HG03103 (cell line): ENCODE measurements at regions not wholly inside any gene's neighbourhood (a gene's known extent, or its start where the extent isn't known, plus 50 kb on each side); places are given as distances from the start of the nearest gene placed in this dataset.
A peak's percentile ranks its signal among the peaks of the same experiment; 100 is the strongest.

Experiments used
- ATAC-seq: cut with Tn5 transposase; IDR thresholded peaks from one replicate; pipeline ENCODE4 v1.9.1; 2021; ENCODE audit warnings: low read depth; ENCODE audit not compliant: unreplicated experiment

- ATAC-seq: no peak
Measured at GRCh38 chr2:19527771-19528170, 169.3 kb upstream of the OSR1 start.

- no peak for ATAC-seq
Measured at GRCh38 chr2:19525313-19525712, 166.9 kb upstream of the OSR1 start.

DNA sequence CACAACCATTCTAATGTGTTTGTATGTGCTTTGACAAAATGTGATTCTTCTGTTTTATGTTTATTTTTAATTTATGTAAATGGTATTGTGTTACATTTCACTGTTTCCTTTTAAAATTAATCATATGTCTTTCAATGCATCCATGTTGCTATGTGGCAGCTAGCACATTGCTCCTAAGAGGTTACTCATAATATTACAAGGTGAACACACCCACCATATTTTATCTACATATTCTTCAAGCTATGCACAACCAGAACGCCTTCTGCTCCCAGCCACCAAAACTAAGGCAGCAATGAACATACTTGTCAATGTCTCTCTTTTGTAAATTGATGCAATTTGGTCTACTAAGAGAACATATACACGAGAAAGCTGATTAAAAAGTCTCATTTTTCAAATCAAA lies 160.6 kb upstream of the OSR1 start:
- ATAC-seq: no peak

GRCh38 chr2:19507137-19507536 lies 148.7 kb upstream of the OSR1 start:
- ATAC-seq: no peak

DNA sequence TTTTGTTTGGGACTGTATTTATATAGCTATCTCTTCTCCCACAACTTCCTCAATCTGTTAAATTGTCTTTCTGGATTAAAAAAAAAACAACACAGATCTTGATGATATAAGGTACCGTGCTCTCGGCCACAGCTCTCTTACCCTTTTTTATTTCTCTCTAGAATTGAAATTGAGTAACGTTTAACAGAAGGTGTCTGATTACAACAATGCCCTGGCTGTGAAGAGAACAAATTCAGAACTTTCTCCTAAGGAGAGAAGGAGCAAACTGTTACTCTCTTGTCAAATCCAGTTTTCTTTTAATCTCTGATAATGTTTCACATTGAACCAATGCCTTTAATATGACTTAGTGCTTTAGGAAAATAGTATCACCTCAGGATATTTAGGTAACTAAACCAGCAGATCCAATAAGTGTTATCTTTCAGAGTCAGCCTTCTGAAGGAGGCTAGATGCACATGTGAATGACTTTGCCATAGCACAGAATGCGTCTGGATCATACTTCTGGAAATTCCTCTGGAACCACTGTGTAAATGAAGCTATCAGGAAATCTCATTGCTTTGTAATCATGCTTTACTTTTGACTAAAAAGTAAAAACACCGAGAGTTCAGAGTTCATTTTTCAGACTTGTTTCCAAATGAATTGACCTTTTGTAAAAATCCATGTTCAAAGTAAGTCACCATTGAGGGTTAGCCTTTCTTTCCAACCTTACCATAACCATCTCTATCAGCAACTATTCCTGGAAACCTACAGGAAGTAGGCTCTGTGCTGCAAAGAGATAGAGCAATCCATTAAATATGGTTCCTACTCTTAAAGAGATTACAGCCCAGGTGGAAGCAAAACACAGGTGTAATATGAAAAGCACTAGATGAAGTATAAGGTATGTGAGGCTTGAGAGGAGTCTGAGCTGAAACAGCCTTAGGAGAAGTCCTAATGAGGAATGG lies 147.0 kb upstream of the OSR1 start:
- ATAC-seq: no peak

- ATAC-seq: no peak
Measured at GRCh38 chr2:19504400-19505198, 146.2 kb upstream of the OSR1 start.

GRCh38 chr2:19503915-19504314 lies 145.5 kb upstream of the OSR1 start:
- no peak for ATAC-seq

GRCh38 chr2:19503406-19503805 lies 145.0 kb upstream of the OSR1 start:
- no peak for ATAC-seq

DNA sequence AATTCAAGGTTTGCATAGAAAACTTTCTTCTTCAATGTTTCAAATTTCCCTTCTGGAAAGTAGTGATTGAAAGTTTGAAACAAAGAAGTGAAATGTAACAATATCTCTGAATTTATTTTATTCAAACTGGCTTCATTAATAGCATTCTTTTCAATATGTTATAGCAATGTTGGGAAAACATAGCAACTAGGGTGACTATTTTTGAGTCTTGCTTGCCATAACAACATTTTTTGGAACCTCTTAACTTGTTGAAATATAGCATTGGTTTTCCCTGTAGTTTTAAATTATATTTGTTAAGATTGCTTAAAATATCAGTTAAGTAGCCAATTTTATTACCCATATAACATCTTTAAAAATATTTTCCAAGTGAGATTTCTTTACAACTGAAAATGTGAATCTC lies 141.7 kb upstream of the OSR1 start:
- ATAC-seq: no peak

- ATAC-seq: no peak
Measured at GRCh38 chr2:19496646-19497045, 138.2 kb upstream of the OSR1 start.

GRCh38 chr2:19494241-19494640 lies 135.8 kb upstream of the OSR1 start:
- ATAC-seq: no peak

DNA sequence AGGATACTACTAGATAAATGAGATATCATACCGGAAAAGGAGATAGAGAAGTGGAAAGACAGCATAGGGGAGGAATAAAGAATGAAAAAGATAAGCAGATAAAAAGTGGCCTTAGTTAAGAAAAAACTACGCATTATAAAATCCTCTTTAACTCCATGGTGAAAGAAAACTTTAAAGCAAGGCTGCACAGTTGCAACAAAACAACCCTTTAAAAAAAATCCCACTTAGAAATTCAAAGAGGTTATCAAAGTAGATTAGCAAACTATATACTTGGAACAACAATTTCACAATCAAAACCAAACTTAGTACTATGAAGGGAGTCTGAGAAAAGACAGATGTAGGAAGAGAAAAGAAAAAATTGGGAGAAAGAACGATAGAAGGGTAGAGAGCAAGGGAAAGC lies 133.4 kb upstream of the OSR1 start:
- ATAC-seq: no peak

- no peak for ATAC-seq
Measured at GRCh38 chr2:19490846-19491435, 132.5 kb upstream of the OSR1 start.

DNA sequence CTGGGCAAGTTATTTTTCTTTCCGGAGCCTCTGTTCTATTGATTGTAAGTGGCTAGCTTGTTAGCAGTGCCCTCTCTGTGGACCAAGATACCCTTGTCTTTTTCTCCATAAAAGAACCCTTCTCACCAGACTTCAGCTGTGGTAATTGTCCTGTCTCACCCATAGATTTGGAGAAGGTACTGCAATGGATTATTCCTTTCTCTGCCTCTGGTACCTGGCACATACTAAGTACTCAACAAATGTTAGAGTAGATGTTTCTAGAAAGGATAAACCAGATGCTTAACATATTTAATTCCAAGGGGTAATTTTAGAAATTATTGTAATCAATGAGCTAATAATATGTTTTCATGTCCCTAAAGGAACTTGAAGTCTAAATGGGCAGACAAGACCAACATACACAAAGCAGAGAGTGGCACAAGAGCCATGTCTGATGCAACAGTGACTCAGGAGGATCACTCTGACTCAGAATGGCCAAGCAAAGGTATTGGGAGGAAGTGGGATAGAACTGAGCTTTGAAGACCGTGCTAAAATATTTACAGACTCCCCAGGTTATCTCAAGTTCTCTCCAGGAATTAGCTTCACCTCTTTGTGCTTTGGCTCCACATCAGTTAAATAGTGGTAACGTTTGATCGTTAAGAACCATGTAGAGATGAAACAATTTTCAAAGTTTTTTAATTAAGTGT lies 129.7 kb upstream of the OSR1 start:
- peak; percentile 81 for ATAC-seq

- ATAC-seq: peak; percentile 75
Measured at GRCh38 chr2:19484736-19485135, 126.3 kb upstream of the OSR1 start.

DNA sequence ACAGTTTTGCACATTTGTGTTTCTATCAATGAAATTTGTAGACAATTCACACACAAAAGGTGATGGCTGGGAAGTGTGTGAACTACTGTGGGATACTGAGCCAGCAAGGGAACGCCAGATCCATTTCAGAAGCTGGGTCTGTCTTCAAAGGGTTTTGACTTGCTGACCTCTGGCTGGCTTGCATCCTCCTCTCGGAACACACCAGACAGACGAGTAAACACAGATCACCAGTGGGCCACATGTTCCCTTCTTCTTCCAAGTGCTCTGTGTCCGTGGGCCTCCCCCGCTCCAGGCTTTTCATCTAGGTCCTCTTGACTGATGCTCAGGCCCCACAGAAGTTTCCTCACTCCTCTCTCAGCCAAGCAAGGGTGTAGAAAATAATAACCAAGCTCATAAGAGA lies 122.2 kb upstream of the OSR1 start:
- ATAC-seq: no peak

GRCh38 chr2:19479666-19480065 lies 121.2 kb upstream of the OSR1 start:
- ATAC-seq: no peak

DNA sequence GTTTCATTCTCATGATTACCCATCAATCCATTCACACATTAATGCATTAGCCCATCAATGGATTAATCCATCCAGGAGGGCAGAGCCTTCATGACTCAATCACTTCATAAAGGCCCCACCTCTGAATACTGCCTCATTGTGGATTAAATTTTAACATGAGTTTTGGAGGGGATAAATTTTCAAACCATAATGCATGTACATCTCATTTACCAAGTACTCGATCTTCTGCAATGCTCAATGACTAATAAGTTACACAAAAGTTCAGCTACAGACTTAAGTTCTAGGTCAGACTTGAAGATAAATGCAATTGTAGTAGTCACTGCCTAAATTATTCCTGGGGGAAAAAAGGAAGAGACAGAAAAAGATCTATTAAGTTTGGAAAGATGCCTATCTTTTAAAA lies 120.0 kb upstream of the OSR1 start:
- ATAC-seq: no peak

GRCh38 chr2:19476327-19476726 lies 117.9 kb upstream of the OSR1 start:
- no peak for ATAC-seq

- peak; percentile 98 for ATAC-seq
Measured at GRCh38 chr2:19474128-19474527, 115.7 kb upstream of the OSR1 start.

DNA sequence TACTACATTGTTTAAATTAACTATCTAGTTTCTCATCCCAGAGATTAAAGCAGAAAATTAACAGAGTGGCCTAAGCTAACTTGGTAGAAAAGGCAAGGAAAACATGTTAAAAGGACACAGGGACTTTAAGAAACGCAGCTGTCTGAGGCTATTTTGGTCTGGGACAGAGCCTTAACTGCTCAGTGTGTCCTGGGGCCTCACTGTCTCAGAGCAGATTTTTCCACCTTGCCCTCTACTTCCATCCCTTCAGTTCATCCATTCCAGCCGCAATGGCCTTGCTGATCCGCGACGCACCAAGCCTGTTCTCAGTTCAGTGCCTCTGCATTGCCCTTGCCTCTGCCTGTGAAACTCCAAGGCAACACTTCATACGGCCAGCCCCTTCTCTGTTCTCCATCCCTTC lies 114.9 kb upstream of the OSR1 start:
- ATAC-seq: no peak
